ENCODE measurements at regions not wholly inside any gene's neighbourhood (a gene's known extent, or its start where the extent isn't known, plus 50 kb on each side); places are given as distances from the start of the nearest gene placed in this dataset.

GRCh38 chr20:16968099-16968498 is 219.9 kb downstream of the OTOR start:
- WGBS (ENCODE audit: extremely low coverage, insufficient read length, low lambda C conversion rate), result no CpG with 5 or more reads among the region's 3 CpGs
- H3K9ac ChIP-seq (ENCODE audit: extremely low read depth, insufficient read length, low read length), result no peak overlapping the region
- H2BK5ac ChIP-seq (ENCODE audit: insufficient read length, low read length), result no peak overlapping the region
- no peaks in the 10 kb centered on the region for H3K23me2 ChIP-seq (ENCODE audit: insufficient read length, low read depth, low read length, poor library complexity, severe bottlenecking)
- peak overlapping the region in 1 of 3 experiments; percentile 18; a peak in 2 of 7 replicates for H3K27ac Mint-ChIP-seq
- H4K91ac ChIP-seq (ENCODE audit: insufficient read length, low read depth, low read length), result no peak overlapping the region
- H3K4ac ChIP-seq (ENCODE audit: low read depth, low read length), result no peak overlapping the region
- no peak overlapping the region; a peak in 1 of 5 replicates for H3K4me3 Mint-ChIP-seq
- H3K4me1 Mint-ChIP-seq, result peaks cover 2 to 7% of the 10 kb centered on the region in 2 experiments; a peak in 2 of 4 replicates
- H3K56ac ChIP-seq (ENCODE audit: insufficient read length, low read depth, low read length), result no peak overlapping the region
- no peak overlapping the region for H3K4me2 ChIP-seq (ENCODE audit: insufficient read depth, insufficient read length, low read length)
- no peaks in the 10 kb centered on the region for H3K27me3 Mint-ChIP-seq (ENCODE audit: low read depth)
- H3K9me3 ChIP-seq (ENCODE audit: control insufficient read depth, low read depth, low read length), result no peaks in the 10 kb centered on the region
- no peaks in the 10 kb centered on the region; the same call in 1 of the 2 replicates for H3K4me1 ChIP-seq (ENCODE audit: insufficient read depth, low read length)
- H2BK120ac ChIP-seq (ENCODE audit: low read depth, low read length, poor library complexity, severe bottlenecking), result no peak overlapping the region
- H2AFZ ChIP-seq (ENCODE audit: low read length), result no peak overlapping the region
- TF ChIP-seq CTCF (conservative IDR thresholded peaks at IDR 0.05), result no peak
- no peak overlapping the region for H3T11ph ChIP-seq (ENCODE audit: low read length)
- no peak overlapping the region for H4K8ac ChIP-seq (replicated peaks; ENCODE audit: insufficient read length, low read depth, low read length)
- no peak overlapping the region for H2BK15ac ChIP-seq (ENCODE audit: low read depth, low read length)
- no peak overlapping the region for H4K5ac ChIP-seq (ENCODE audit: insufficient read length, low read depth, low read length)
- peaks cover 0 to 6% (median 0%) of the 10 kb centered on the region in 3 experiments; a peak in 2 of 7 replicates for H3K36me3 Mint-ChIP-seq (ENCODE audit: insufficient read depth in 1 of 3, low read depth in 3 of 3)
- no peaks in the 10 kb centered on the region for H4K20me1 ChIP-seq (ENCODE audit: control insufficient read depth, insufficient read depth, insufficient read length)
- no peak overlapping the region for H2BK20ac ChIP-seq (ENCODE audit: low read depth, low read length, poor library complexity, severe bottlenecking)
- H3K79me1 ChIP-seq (ENCODE audit: insufficient read depth, low read depth, low read length, poor library complexity, severe bottlenecking), result no peaks in the 10 kb centered on the region
- no peak overlapping the region for H3K27ac ChIP-seq (ENCODE audit: insufficient read length, low read depth, low read length)
- no peak overlapping the region for H3K18ac ChIP-seq (ENCODE audit: insufficient read length, low read depth, low read length)
- H3K14ac ChIP-seq (ENCODE audit: insufficient read depth, low read length), result no peak overlapping the region
- no peak overlapping the region for H3K23ac ChIP-seq (ENCODE audit: insufficient read length, low read depth, low read length)
- H3K9me3 Mint-ChIP-seq, result peaks cover 0 to under 1% of the 10 kb centered on the region in 2 experiments; a peak in 1 of 5 replicates
- no peaks in the 10 kb centered on the region for H3K79me2 ChIP-seq (ENCODE audit: insufficient read depth, low read length)
- no peak for DNase-seq
- H2AK5ac ChIP-seq (ENCODE audit: insufficient read length, low read length), result no peak overlapping the region
- no peak overlapping the region for H2BK12ac ChIP-seq (ENCODE audit: insufficient read length, low read depth, low read length)
- no peaks in the 10 kb centered on the region for H3K27me3 ChIP-seq (ENCODE audit: insufficient read depth, low read length)

Measured in H9 (cell line).